ENCODE measurements at regions not wholly inside any gene's neighbourhood (a gene's known extent, or its start where the extent isn't known, plus 50 kb on each side); places are given as distances from the start of the nearest gene placed in this dataset.

- no peak for TF ChIP-seq POLR2AphosphoS5 (IDR thresholded peaks at IDR 0.05)
- TF ChIP-seq SMC3 (conservative IDR thresholded peaks at IDR 0.05; ENCODE audit: poor library complexity): no peak
- no peak for TF ChIP-seq RAD21 (conservative IDR thresholded peaks at IDR 0.05)
- TF ChIP-seq CTCF (IDR thresholded peaks at IDR 0.05; ENCODE audit: poor library complexity, severe bottlenecking): no peak
- no peak for TF ChIP-seq EZH2 (IDR thresholded peaks at IDR 0.05; ENCODE audit: borderline replicate concordance, insufficient read depth, low read length, poor library complexity, severe bottlenecking)
- TF ChIP-seq MXI1 (conservative IDR thresholded peaks at IDR 0.05; ENCODE audit: poor library complexity, severe bottlenecking): no peak
- no peak for TF ChIP-seq REST (IDR thresholded peaks at IDR 0.05; ENCODE audit: borderline replicate concordance)
- no peak for TF ChIP-seq EP300 (conservative IDR thresholded peaks at IDR 0.05; ENCODE audit: poor library complexity, severe bottlenecking)
- H3K9me3 ChIP-seq (ENCODE audit: low read length): no peaks in the 10 kb centered on the region
- no peaks in the 10 kb centered on the region for H3K79me2 ChIP-seq (replicated peaks; ENCODE audit: insufficient read depth, low read length)
Measured at GRCh38 chr3:19757773-19758172, 176.2 kb downstream of the EFHB start.

GRCh38 chr3:19749448-19750017 is 184.5 kb downstream of the EFHB start:
- Histone ChIP-seq H3K9ac (ENCODE audit: low read length) (no peak overlapping the region), H3K9me2 (ENCODE audit: insufficient read depth, low read length) (no peaks in the 10 kb centered on the region)
- TF ChIP-seq MXI1 (conservative IDR thresholded peaks at IDR 0.05; ENCODE audit: poor library complexity, severe bottlenecking): no peak
- no peak for TF ChIP-seq EP300 (conservative IDR thresholded peaks at IDR 0.05; ENCODE audit: poor library complexity, severe bottlenecking)
- TF ChIP-seq TAF1 (IDR thresholded peaks at IDR 0.05; ENCODE audit: low read depth): no peak
- no peak for TF ChIP-seq REST (IDR thresholded peaks at IDR 0.05; ENCODE audit: borderline replicate concordance)
- TF ChIP-seq RAD21 (conservative IDR thresholded peaks at IDR 0.05): no peak
- TF ChIP-seq CTCF (IDR thresholded peaks at IDR 0.05; ENCODE audit: poor library complexity, severe bottlenecking): no peak
- no peak for TF ChIP-seq POLR2AphosphoS5 (IDR thresholded peaks at IDR 0.05)
- no peak for TF ChIP-seq EZH2 (IDR thresholded peaks at IDR 0.05; ENCODE audit: borderline replicate concordance, insufficient read depth, low read length, poor library complexity, severe bottlenecking)
- no peak for TF ChIP-seq SMC3 (conservative IDR thresholded peaks at IDR 0.05; ENCODE audit: poor library complexity)

More at GRCh38 chr3:19757773-19758172, 176.2 kb downstream of the EFHB start:
- H3F3A ChIP-seq (ENCODE audit: insufficient read depth, low read length, poor library complexity, severe bottlenecking): no peaks in the 10 kb centered on the region
- no peaks in the 10 kb centered on the region for H4K20me1 ChIP-seq (ENCODE audit: insufficient read depth)
- H3K27me3 ChIP-seq (ENCODE audit: insufficient read depth, low read depth, low read length): no peaks in the 10 kb centered on the region
- no peaks in the 10 kb centered on the region for H3K36me3 ChIP-seq (ENCODE audit: insufficient read depth, low read length)
- no peak overlapping the region for H3K4me3 ChIP-seq (ENCODE audit: low read length)
- H3K4me2 ChIP-seq (ENCODE audit: low read length): no peak overlapping the region
- no peaks in the 10 kb centered on the region for H3K9me2 ChIP-seq (ENCODE audit: insufficient read depth, low read length)
- H3K27ac ChIP-seq (ENCODE audit: low read length): no peak overlapping the region
- H2AFZ ChIP-seq (ENCODE audit: low read depth, low read length): no peak overlapping the region
- no peak overlapping the region for H3K9ac ChIP-seq (ENCODE audit: low read length)

More at GRCh38 chr3:19749448-19750017, 184.5 kb downstream of the EFHB start:
- Histone ChIP-seq H4K20me1 (ENCODE audit: insufficient read depth) (no peaks in the 10 kb centered on the region), H3F3A (ENCODE audit: insufficient read depth, low read length, poor library complexity, severe bottlenecking) (no peaks in the 10 kb centered on the region), H3K27ac (ENCODE audit: low read length) (no peak overlapping the region), H3K4me2 (ENCODE audit: low read length) (no peak overlapping the region), H3K36me3 (ENCODE audit: insufficient read depth, low read length) (no peaks in the 10 kb centered on the region), H3K9me3 (ENCODE audit: low read length) (no peaks in the 10 kb centered on the region), H3K79me2 (replicated peaks; ENCODE audit: insufficient read depth, low read length) (no peaks in the 10 kb centered on the region), H3K4me3 (ENCODE audit: low read length) (no peak overlapping the region), H3K27me3 (ENCODE audit: insufficient read depth, low read depth, low read length) (no peaks in the 10 kb centered on the region), H2AFZ (ENCODE audit: low read depth, low read length) (no peak overlapping the region)
